HepG2 (cell line): ENCODE measurements at regions not wholly inside any gene's neighbourhood (a gene's known extent, or its start where the extent isn't known, plus 50 kb on each side); places are given as distances from the start of the nearest gene placed in this dataset.

Experiments
- ATAC-seq: fragments of 200-7000 bp; cut with Tn5 transposase; 3 replicates; pipeline ENCODE4 v1.9.1; 2020; ENCODE audit warnings: mild to moderate bottlenecking, moderate library complexity
- BruUV-seq: library from RNA; stranded (reverse); fragments of 400-500 nt; replicated peaks from 2 replicates; lab custom pipeline; 2021; lab: Mats Ljungman, UMichigan
- CTCF ChIA-PET: fragments of 300-600 bp; formaldehyde crosslinking; extraction: SDS; loops from one replicate; lab custom pipeline; 2021; ENCODE audit warnings: low total read pairs, inconsistent platforms, low intra/inter-chr PET ratio; lab: Yijun Ruan, JAX
- POLR2A ChIA-PET: fragments of 350-600 bp; sonication (Branson Sonifier 250); formaldehyde crosslinking; loops from one replicate; lab custom pipeline; 2020; ENCODE audit warnings: antibody characterized with exemption, inconsistent platforms; lab: Yijun Ruan, JAX
- DNase-seq: peaks from one replicate; pipeline ENCODE4 v3.0.0-alpha.2; 2015; ENCODE audit warnings: low spot score
- FAIRE-seq: peaks from 3 replicates; lab custom pipeline; 2011; peaks lifted over from hg19 to GRCh38; lab: Jason Lieb, UNC
- H2AFZ ChIP-seq: one replicate; pipeline ENCODE4 v1.6.1; 2011; ENCODE audit warnings: low read length, inconsistent platforms
- H3K27ac ChIP-seq: fragments of 300-600 bp; 3 replicates; pipeline ENCODE4 v1.8.0; 2011; ENCODE audit warnings: mixed run types, mild to moderate bottlenecking, mixed read lengths, low read length, inconsistent platforms; ENCODE audit not compliant: insufficient read depth; ENCODE audit errors: extremely low read length
- H3K27me3 ChIP-seq, 2 experiments: fragments of 200-600 bp in 1 of 2; 2 replicates in 1 of 2; 3 replicates in 1 of 2; pipeline versions ENCODE4 v1.6.0 to v1.8.0; 2011; ENCODE audit warnings: low read length in 2 of 2, mild to moderate bottlenecking in 2 of 2, moderate library complexity in 2 of 2, inconsistent platforms in 1 of 2; ENCODE audit not compliant: insufficient read depth in 2 of 2, control insufficient read depth in 1 of 2
- H3K36me3 ChIP-seq, 2 experiments: fragments of 200-600 bp in 1 of 2; replicated peaks in 1 of 2; 2 replicates in 1 of 2; 3 replicates in 1 of 2; pipeline versions ENCODE4 v1.5.1 to v1.8.0; 2011; ENCODE audit warnings: low read length in 2 of 2, inconsistent platforms in 1 of 2; ENCODE audit not compliant: insufficient read depth in 2 of 2, control insufficient read depth in 1 of 2
- H3K4me1 ChIP-seq: 2 replicates; pipeline ENCODE4 v1.5.1; 2012; ENCODE audit warnings: low read length, inconsistent platforms; ENCODE audit not compliant: insufficient read depth
- H3K4me2 ChIP-seq: 2 replicates; pipeline ENCODE4 v1.6.0; 2011; ENCODE audit warnings: low read depth, low read length, inconsistent platforms
- H3K4me3 ChIP-seq, 3 experiments: fragments of 200-600 bp in 1 of 3; sonication (generic), shearing (Covaris generic) in 1 of 3; replicated peaks in 1 of 3; 2 replicates each; pipeline ENCODE4 v1.5.1; 2011 to 2016; ENCODE audit warnings: low read length in 3 of 3, inconsistent platforms in 2 of 3, low read depth in 2 of 3, mild to moderate bottlenecking in 2 of 3, control low read depth in 1 of 3, mixed read lengths in 1 of 3; ENCODE audit not compliant: insufficient read depth in 1 of 3
- H3K79me2 ChIP-seq: one replicate; pipeline ENCODE4 v1.6.1; 2011; ENCODE audit warnings: low read length, inconsistent platforms; ENCODE audit not compliant: insufficient read depth
- H3K9ac ChIP-seq: 2 replicates; pipeline ENCODE4 v1.6.0; 2011; ENCODE audit warnings: mild to moderate bottlenecking, low read depth, low read length, inconsistent platforms; ENCODE audit not compliant: insufficient read depth
- H3K9me3 ChIP-seq: 2 replicates; pipeline ENCODE4 v1.5.1; 2012; ENCODE audit warnings: mild to moderate bottlenecking, low read length
- H4K20me1 ChIP-seq: 2 replicates; pipeline ENCODE4 v1.6.0; 2011; ENCODE audit warnings: inconsistent platforms, mild to moderate bottlenecking, low read length, moderate library complexity; ENCODE audit not compliant: insufficient read depth
- DBP ChIP-seq: sonication (generic); formaldehyde crosslinking; IDR thresholded peaks from 2 replicates; pipeline ENCODE4 v1.4.0; 2020; ENCODE audit warnings: missing genetic modification reagents; ENCODE audit errors: not compliant biosample characterization
- EED ChIP-seq: sonication (generic); formaldehyde crosslinking; IDR thresholded peaks from 2 replicates; pipeline ENCODE4 v1.5.0; 2020; ENCODE audit warnings: mild to moderate bottlenecking, missing genetic modification reagents
- KLF16 ChIP-seq, 2 experiments: sonication (generic) in 1 of 2; formaldehyde crosslinking in 1 of 2; IDR thresholded peaks; 2 replicates each; pipeline versions ENCODE4 v1.6.1 to v1.8.0; 2016 to 2023; ENCODE audit warnings: missing genetic modification reagents in 2 of 2, missing compliant biosample characterization in 1 of 2
- TEAD3 ChIP-seq: optimal IDR thresholded peaks from 2 replicates; pipeline ENCODE3; 2016; ENCODE audit warnings: borderline replicate concordance
- ZBTB26 ChIP-seq: IDR thresholded peaks from 2 replicates; pipeline ENCODE4 v1.6.1; 2016; ENCODE audit warnings: missing compliant biosample characterization, missing genetic modification reagents, borderline replicate concordance
- ZFAT ChIP-seq: sonication (generic); formaldehyde crosslinking; conservative IDR thresholded peaks from 2 replicates; pipeline ENCODE4 v1.8.1; 2023; ENCODE audit warnings: missing genetic modification reagents, inconsistent platforms
- ZNF124 ChIP-seq: sonication (generic); formaldehyde crosslinking; IDR thresholded peaks from 2 replicates; pipeline ENCODE4 v1.4.0; 2020; ENCODE audit warnings: missing genetic modification reagents
- ZNF326 ChIP-seq: sonication (generic); formaldehyde crosslinking; IDR thresholded peaks from 2 replicates; pipeline ENCODE4 v1.4.0; 2020; ENCODE audit warnings: missing genetic modification reagents, borderline replicate concordance
- ZNF782 ChIP-seq: sonication (generic); formaldehyde crosslinking; IDR thresholded peaks from 2 replicates; pipeline ENCODE4 v1.4.0; 2020; ENCODE audit warnings: missing genetic modification reagents, mild to moderate bottlenecking, borderline replicate concordance
- WGBS: methylation state at CpG from one replicate; pipeline ENCODE4 v1.1.6; 2017; ENCODE audit warnings: low lambda C conversion rate; 5-methylcytosine and 5-hydroxymethylcytosine counted together
- in situ Hi-C: cut with HindIII; loops from 2 replicates; pipeline ENCODE4 v1.10.0; 2017; ENCODE audit warnings: low pct_unique_long_range_greater_than_20kb; ENCODE audit not compliant: extremely low pct_ligation_motif_present
- intact Hi-C: fragments of 100-400 bp; cut with micrococcal nuclease; formaldehyde crosslinking; loops from one replicate; pipeline ENCODE4 v1.10.0; 2022; ENCODE audit not compliant: unreplicated experiment

- CTCF ChIA-PET = no interaction called here
- Histone ChIP-seq H3K4me3 (no peak overlapping the region), H4K20me1 (no peaks in the 10 kb centered on the region), H3K9ac (no peak overlapping the region), H3K9me3 (peaks cover 12% of the 10 kb centered on the region; the same call in 1 of the 2 replicates), H3K36me3 (no peaks in the 10 kb centered on the region), H2AFZ (no peak overlapping the region), H3K4me1 (peaks cover 43% of the 10 kb centered on the region), H3K79me2 (no peaks in the 10 kb centered on the region), H3K4me2 (no peak overlapping the region), H3K27ac (no peak overlapping the region), H3K27me3 (no peaks in the 10 kb centered on the region)
- TF ChIP-seq ZNF782 (CRISPR knock-in tag) (no peak), ZFAT (CRISPR knock-in tag) (no peak), ZNF124 (no peak), ZBTB26 (CRISPR knock-in tag) (no peak), EED (no peak), ZNF326 (no peak), KLF16 (CRISPR knock-in tag; IDR thresholded peaks at IDR 0.05) (no peak), TEAD3 (CRISPR knock-in tag) (no peak), DBP (CRISPR knock-in tag) (no peak)
- intact Hi-C loops (no loop called here), in situ Hi-C loops (no loop called here)
- POLR2A ChIA-PET = no interaction called here
- WGBS = 46% methylated on average over 2 of the region's 2 CpGs
- FAIRE-seq (no peak), ATAC-seq (no peak), DNase-seq (no peak)
- no TSS peak for BruUV-seq
Observed at GRCh38 chr10:44201656-44202055, 183.2 kb downstream of the CXCL12 start.
